K562 (cell line): ENCODE measurements at regions not wholly inside any gene's neighbourhood (a gene's known extent, or its start where the extent isn't known, plus 50 kb on each side); places are given as distances from the start of the nearest gene placed in this dataset.

Experiments used
- ATAC-seq: fragments of 200-7000 bp; cut with Tn5 transposase; 3 replicates; pipeline ENCODE4 v1.9.1; 2020; ENCODE audit warnings: moderate library complexity
- BruUV-seq: library from RNA; stranded (reverse); fragments of 400-500 nt; replicated peaks from 2 replicates; lab custom pipeline; 2021; lab: Mats Ljungman, UMichigan
- CTCF ChIA-PET: fragments of 300-600 bp; formaldehyde crosslinking; extraction: SDS; loops from one replicate; lab custom pipeline; 2021; ENCODE audit warnings: low intra/inter-chr PET ratio; lab: Yijun Ruan, JAX
- POLR2A ChIA-PET: fragments of 300-600, 350-650 bp; sonication (Branson Sonifier 250); formaldehyde crosslinking; extraction: SDS; loops from one replicate; lab custom pipeline; 2021; ENCODE audit warnings: antibody characterized with exemption, inconsistent platforms; lab: Yijun Ruan, JAX
- DNase-seq, 4 experiments: peaks; one replicate each; pipeline versions ENCODE4 v3.0.0 to v3.0.0-alpha.2; 2011 to 2018; ENCODE audit warnings: low spot score in 3 of 4, mixed read lengths in 3 of 4; ENCODE audit errors: extremely low read depth in 1 of 4
- FAIRE-seq: peaks from 2 replicates; lab custom pipeline; 2011; peaks lifted over from hg19 to GRCh38; lab: Jason Lieb, UNC
- H2AFZ ChIP-seq: 2 replicates; pipeline ENCODE4 v1.6.0; 2011; ENCODE audit warnings: low read depth, low read length, control low read depth, inconsistent platforms
- H3K27ac ChIP-seq: fragments of 200-600 bp; 3 replicates; pipeline ENCODE4 v1.8.0; 2011; ENCODE audit warnings: low read depth, mild to moderate bottlenecking, control low read depth, inconsistent platforms, low read length, moderate library complexity, mixed read lengths; ENCODE audit errors: extremely low read depth
- H3K27me3 ChIP-seq, 2 experiments: fragments of 300-600 bp in 1 of 2; 2 replicates in 1 of 2; 3 replicates in 1 of 2; pipeline versions ENCODE4 v1.6.0 to v1.8.0; 2011; ENCODE audit warnings: inconsistent platforms in 2 of 2, low read length in 2 of 2, mild to moderate bottlenecking in 1 of 2, mixed read lengths in 1 of 2, moderate library complexity in 1 of 2; ENCODE audit not compliant: control insufficient read depth in 2 of 2, insufficient read depth in 2 of 2
- H3K36me3 ChIP-seq: fragments of 300-600 bp; 3 replicates; pipeline ENCODE4 v1.8.0; 2011; ENCODE audit warnings: mild to moderate bottlenecking, low read length, inconsistent platforms; ENCODE audit not compliant: control insufficient read depth, insufficient read depth
- H3K4me1 ChIP-seq, 2 experiments: fragments of 200-600 bp in 1 of 2; replicated peaks in 1 of 2; 2 replicates in 1 of 2; 3 replicates in 1 of 2; pipeline versions ENCODE4 v1.5.1 to v1.8.0; 2011; ENCODE audit warnings: inconsistent platforms in 2 of 2, low read length in 2 of 2, mild to moderate bottlenecking in 1 of 2, mixed read lengths in 1 of 2, moderate library complexity in 1 of 2; ENCODE audit not compliant: control insufficient read depth in 2 of 2, insufficient read depth in 2 of 2
- H3K4me2 ChIP-seq: 2 replicates; pipeline ENCODE4 v1.6.1; 2011; ENCODE audit warnings: low read length, control low read depth, inconsistent platforms, mixed read lengths; ENCODE audit not compliant: insufficient read depth
- H3K4me3 ChIP-seq: fragments of 200-600 bp; sonication (generic), shearing (Covaris generic); 2 replicates; pipeline ENCODE4 v1.5.1; 2016; ENCODE audit warnings: control low read depth, inconsistent platforms
- H3K79me2 ChIP-seq: fragments of 200-600 bp; 3 replicates; pipeline ENCODE4 v1.8.0; 2011; ENCODE audit warnings: low read length, inconsistent platforms; ENCODE audit not compliant: control insufficient read depth, insufficient read depth
- H3K9ac ChIP-seq, 2 experiments: 2 replicates each; pipeline versions ENCODE4 v1.6.0 to v1.6.1; 2011; ENCODE audit warnings: low read depth in 2 of 2, low read length in 2 of 2, control low read depth in 1 of 2, inconsistent platforms in 1 of 2, mild to moderate bottlenecking in 1 of 2, mixed read lengths in 1 of 2; ENCODE audit not compliant: insufficient read depth in 1 of 2
- H3K9me1 ChIP-seq: one replicate; pipeline ENCODE4 v1.6.0; 2011; ENCODE audit warnings: inconsistent platforms, mild to moderate bottlenecking, low read length, moderate library complexity; ENCODE audit not compliant: control insufficient read depth, insufficient read depth
- H3K9me3 ChIP-seq: replicated peaks from 2 replicates; pipeline ENCODE4 v1.5.1; 2011; ENCODE audit warnings: low read depth, low read length, inconsistent platforms; ENCODE audit not compliant: control insufficient read depth, insufficient read depth
- H4K20me1 ChIP-seq: replicated peaks from 2 replicates; pipeline ENCODE4 v1.6.1; 2011; ENCODE audit warnings: low read length, inconsistent platforms, mixed read lengths; ENCODE audit not compliant: control insufficient read depth, insufficient read depth
- CSDE1 ChIP-seq, 2 experiments: fragments of 450-650 bp; IDR thresholded peaks; 2 replicates each; pipeline ENCODE4 v1.6.1; 2016; ENCODE audit warnings: mild to moderate bottlenecking in 1 of 2
- ETV5 ChIP-seq: sonication (generic); formaldehyde crosslinking; IDR thresholded peaks from 2 replicates; pipeline ENCODE4 v1.4.0; 2020; ENCODE audit warnings: low read depth, mild to moderate bottlenecking, missing genetic modification reagents
- FOXJ3 ChIP-seq: sonication (generic); formaldehyde crosslinking; IDR thresholded peaks from 2 replicates; pipeline ENCODE4 v1.4.0; 2020; ENCODE audit warnings: mild to moderate bottlenecking, missing genetic modification reagents
- L3MBTL2 ChIP-seq: fragments of 450-650 bp; IDR thresholded peaks from 2 replicates; pipeline ENCODE4 v1.6.1; 2016; ENCODE audit warnings: mild to moderate bottlenecking, moderate library complexity
- MYBL2 ChIP-seq, 2 experiments: fragments of 450-650 bp in 1 of 2; sonication (generic) in 1 of 2; formaldehyde crosslinking in 1 of 2; IDR thresholded peaks; 2 replicates each; pipeline versions ENCODE4 v1.6.1 to v1.8.1; 2017 to 2022; ENCODE audit warnings: borderline replicate concordance in 1 of 2, inconsistent platforms in 1 of 2, low read depth in 1 of 2, mild to moderate bottlenecking in 1 of 2, missing genetic modification reagents in 1 of 2, moderate library complexity in 1 of 2
- NCOA1 ChIP-seq: fragments of 450-650 bp; IDR thresholded peaks from 2 replicates; pipeline ENCODE4 v1.6.1; 2016; ENCODE audit warnings: low read depth
- NEUROD1 ChIP-seq: fragments of 150-350 bp; IDR thresholded peaks from 2 replicates; pipeline ENCODE4 v1.6.1; 2014; ENCODE audit warnings: borderline replicate concordance, low read length, low read depth; ENCODE audit not compliant: partially characterized antibody
- NRF1 ChIP-seq, 2 experiments: fragments of 450-650 bp; IDR thresholded peaks in 1 of 2; conservative IDR thresholded peaks in 1 of 2; 2 replicates each; pipeline ENCODE4 v1.6.1; 2014; ENCODE audit warnings: mild to moderate bottlenecking in 2 of 2
- RNF2 ChIP-seq: sonication (generic); IDR thresholded peaks from 2 replicates; pipeline ENCODE4 v1.6.1; 2016
- SIN3A ChIP-seq, 2 experiments: fragments of 150-350 bp in 1 of 2; IDR thresholded peaks; 2 replicates each; pipeline ENCODE4 v1.6.1; 2011 to 2016; ENCODE audit warnings: borderline replicate concordance in 2 of 2, low read depth in 2 of 2, low read length in 2 of 2, mild to moderate bottlenecking in 2 of 2, moderate library complexity in 2 of 2; ENCODE audit not compliant: control insufficient read depth in 1 of 2
- TAF9B ChIP-seq: fragments of 450-650 bp; IDR thresholded peaks from 2 replicates; pipeline ENCODE4 v1.6.1; 2018; ENCODE audit warnings: mild to moderate bottlenecking; ENCODE audit not compliant: partially characterized antibody
- ZNF583 ChIP-seq: fragments of 250-450 bp; sonication (Bioruptor Pico); IDR thresholded peaks from 2 replicates; pipeline ENCODE4 v1.4.0; 2020
- ZNF77 ChIP-seq: fragments of 250-450 bp; sonication (Bioruptor Pico); IDR thresholded peaks from 2 replicates; pipeline ENCODE4 v1.5.0; 2020
- whole genome bisulfite sequencing: fragments of 100-300 bp; shearing (Covaris generic); methylation state at CpG from one replicate; pipeline ENCODE4 v1.1.6; 2016; ENCODE audit warnings: low coverage, mixed read lengths; ENCODE audit not compliant: insufficient coverage; ENCODE audit errors: missing lambda C conversion rate; 5-methylcytosine and 5-hydroxymethylcytosine counted together
- in situ Hi-C: fragments of 300-500 bp; cut with MboI; formaldehyde crosslinking; loops from 4 replicates; pipeline ENCODE4 v1.15.0; 2018; ENCODE audit warnings: inconsistent platforms, mixed read lengths
- intact Hi-C: fragments of 100-400 bp; cut with micrococcal nuclease; formaldehyde crosslinking; loops from 2 replicates; pipeline ENCODE4 v1.14.2; 2022
- TF ChIP-seq, protein P1 (sequence below): fragments of 450-650 bp; formaldehyde crosslinking; conservative IDR thresholded peaks from 2 replicates; pipeline ENCODE4 v1.4.0; 2022; ENCODE audit warnings: mild to moderate bottlenecking, missing genetic modification characterization
- TF ChIP-seq, protein P2 (sequence below): fragments of 250-450 bp; sonication (Bioruptor Pico); IDR thresholded peaks from 2 replicates; pipeline ENCODE4 v1.8.0; 2022; ENCODE audit warnings: moderate library complexity, mild to moderate bottlenecking, inconsistent platforms
- TF ChIP-seq, protein P3 (sequence below): sonication (generic); formaldehyde crosslinking; IDR thresholded peaks from 2 replicates; pipeline ENCODE4 v1.8.0; 2023; ENCODE audit warnings: mild to moderate bottlenecking, missing genetic modification reagents

DNA sequence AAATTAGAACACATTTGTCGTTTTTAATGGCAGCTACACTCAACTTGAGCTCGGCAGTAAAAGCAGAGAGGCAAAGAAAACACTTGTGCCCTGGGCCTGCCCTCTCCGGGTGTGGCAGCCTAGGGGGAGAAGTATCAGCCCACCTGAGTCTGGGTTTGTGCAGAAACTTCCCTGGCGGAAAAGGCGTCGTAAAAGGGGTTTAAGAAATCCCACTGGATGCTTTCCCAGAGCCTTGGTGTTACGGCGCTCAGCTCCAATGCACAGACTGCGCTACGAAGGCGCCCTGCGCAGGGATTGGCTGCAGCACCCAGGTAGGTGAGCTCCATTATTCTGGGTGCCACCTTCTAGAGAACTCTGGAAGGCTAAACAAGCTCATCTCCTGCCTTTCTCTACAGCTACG, 461.5 kb upstream of the NR2F2 start (continued):
- TF ChIP-seq, protein P1, sequence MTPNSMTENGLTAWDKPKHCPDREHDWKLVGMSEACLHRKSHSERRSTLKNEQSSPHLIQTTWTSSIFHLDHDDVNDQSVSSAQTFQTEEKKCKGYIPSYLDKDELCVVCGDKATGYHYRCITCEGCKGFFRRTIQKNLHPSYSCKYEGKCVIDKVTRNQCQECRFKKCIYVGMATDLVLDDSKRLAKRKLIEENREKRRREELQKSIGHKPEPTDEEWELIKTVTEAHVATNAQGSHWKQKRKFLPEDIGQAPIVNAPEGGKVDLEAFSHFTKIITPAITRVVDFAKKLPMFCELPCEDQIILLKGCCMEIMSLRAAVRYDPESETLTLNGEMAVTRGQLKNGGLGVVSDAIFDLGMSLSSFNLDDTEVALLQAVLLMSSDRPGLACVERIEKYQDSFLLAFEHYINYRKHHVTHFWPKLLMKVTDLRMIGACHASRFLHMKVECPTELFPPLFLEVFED (CRISPR knock-in tag), result no peak
- TF ChIP-seq RNF2 (no peak), ZNF583 (no peak)
- TF ChIP-seq, protein P2, sequence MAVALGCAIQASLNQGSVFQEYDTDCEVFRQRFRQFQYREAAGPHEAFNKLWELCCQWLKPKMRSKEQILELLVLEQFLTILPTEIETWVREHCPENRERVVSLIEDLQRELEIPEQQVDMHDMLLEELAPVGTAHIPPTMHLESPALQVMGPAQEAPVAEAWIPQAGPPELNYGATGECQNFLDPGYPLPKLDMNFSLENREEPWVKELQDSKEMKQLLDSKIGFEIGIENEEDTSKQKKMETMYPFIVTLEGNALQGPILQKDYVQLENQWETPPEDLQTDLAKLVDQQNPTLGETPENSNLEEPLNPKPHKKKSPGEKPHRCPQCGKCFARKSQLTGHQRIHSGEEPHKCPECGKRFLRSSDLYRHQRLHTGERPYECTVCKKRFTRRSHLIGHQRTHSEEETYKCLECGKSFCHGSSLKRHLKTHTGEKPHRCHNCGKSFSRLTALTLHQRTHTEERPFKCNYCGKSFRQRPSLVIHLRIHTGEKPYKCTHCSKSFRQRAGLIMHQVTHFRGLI (CRISPR knock-in tag), result no peak
- TF ChIP-seq, protein P3, sequence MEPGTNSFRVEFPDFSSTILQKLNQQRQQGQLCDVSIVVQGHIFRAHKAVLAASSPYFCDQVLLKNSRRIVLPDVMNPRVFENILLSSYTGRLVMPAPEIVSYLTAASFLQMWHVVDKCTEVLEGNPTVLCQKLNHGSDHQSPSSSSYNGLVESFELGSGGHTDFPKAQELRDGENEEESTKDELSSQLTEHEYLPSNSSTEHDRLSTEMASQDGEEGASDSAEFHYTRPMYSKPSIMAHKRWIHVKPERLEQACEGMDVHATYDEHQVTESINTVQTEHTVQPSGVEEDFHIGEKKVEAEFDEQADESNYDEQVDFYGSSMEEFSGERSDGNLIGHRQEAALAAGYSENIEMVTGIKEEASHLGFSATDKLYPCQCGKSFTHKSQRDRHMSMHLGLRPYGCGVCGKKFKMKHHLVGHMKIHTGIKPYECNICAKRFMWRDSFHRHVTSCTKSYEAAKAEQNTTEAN (CRISPR knock-in tag), result no peak

DNA sequence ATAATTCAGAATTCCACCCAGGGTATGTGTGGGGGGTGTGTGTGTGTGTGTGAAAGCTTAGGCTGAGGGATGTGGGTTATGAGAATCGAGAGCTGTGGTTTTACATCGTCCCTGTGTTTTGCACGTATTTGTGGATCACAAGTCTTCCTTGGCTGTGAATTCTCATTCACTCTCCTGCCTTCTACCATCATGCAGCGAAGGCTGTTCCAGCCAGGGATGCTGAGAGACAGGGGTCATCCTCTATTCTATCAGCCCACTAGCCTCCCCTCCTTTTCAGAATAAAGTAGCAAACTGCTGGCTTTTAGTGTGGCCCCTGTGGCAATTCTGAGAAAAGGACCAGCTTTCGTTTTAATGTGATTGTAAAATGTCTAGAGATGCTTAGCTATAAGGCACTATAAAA, 460.6 kb upstream of the NR2F2 start:
- no peak overlapping the region for H2AFZ ChIP-seq
- in situ Hi-C loops (no loop called here), intact Hi-C loops (no loop called here)
- H3K79me2 ChIP-seq, result no peaks in the 10 kb centered on the region
- ATAC-seq, result no peak
- no peaks in the 10 kb centered on the region for H4K20me1 ChIP-seq
- no peak overlapping the region for H3K4me3 ChIP-seq
- CTCF ChIA-PET, result no interaction called here
- H3K4me1 ChIP-seq, result no peaks in the 10 kb centered on the region
- no peak overlapping the region for H3K4me2 ChIP-seq
- TF ChIP-seq NEUROD1 (no peak), TAF9B (no peak), FOXJ3 (CRISPR knock-in tag) (no peak), ETV5 (CRISPR knock-in tag) (no peak), MYBL2 (IDR thresholded peaks at IDR 0.05; ENCODE audit: low read depth) (no peak), MYBL2 (CRISPR knock-in tag; IDR thresholded peaks at IDR 0.05; ENCODE audit: borderline replicate concordance) (no peak), NCOA1 (no peak), L3MBTL2 (no peak), NRF1 (conservative IDR thresholded peaks at IDR 0.05 in 1 of 2, IDR thresholded peaks at IDR 0.05 in 1 of 2) (no peak), SIN3A (IDR thresholded peaks at IDR 0.05; ENCODE audit: borderline replicate concordance in 2 of 2, control insufficient read depth in 1 of 2, low read depth in 2 of 2, low read length in 2 of 2) (no peak), ZNF77 (CRISPR knock-in tag) (no peak), CSDE1 (IDR thresholded peaks at IDR 0.05) (no peak)
- TF ChIP-seq, all 486 proteins: peak for 0
- Histone ChIP-seq H3K9me1 (no peaks in the 10 kb centered on the region), H3K36me3 (no peaks in the 10 kb centered on the region), H3K27me3 (no peaks in the 10 kb centered on the region), H3K9ac (no peak overlapping the region), H3K9me3 (no peaks in the 10 kb centered on the region), H3K27ac (no peak overlapping the region)
- no TSS peak for BruUV-seq
- POLR2A ChIA-PET, result no interaction called here
- FAIRE-seq (no peak), DNase-seq (no peak)
- 14% methylated on average over 5 of the region's 5 CpGs for WGBS
